Transverse colon (tissue), 3 donors: ENCODE measurements at regions not wholly inside any gene's neighbourhood (a gene's known extent, or its start where the extent isn't known, plus 50 kb on each side); places are given as distances from the start of the nearest gene placed in this dataset.

Source experiments
- CTCF ChIP-seq, 5 experiments: fragments of 200-600 bp in 3 of 5; fragments of 450-650 bp in 2 of 5; sonication (generic) in 3 of 5; IDR thresholded peaks; 1 replicate in 2 of 5; 2 replicates in 3 of 5; pipeline ENCODE4 v1.5.1; 2016 to 2017; ENCODE audit warnings: antibody characterized with exemption in 5 of 5, inconsistent platforms in 3 of 5, mild to moderate bottlenecking in 2 of 5, moderate library complexity in 1 of 5
- EP300 ChIP-seq: sonication (generic); formaldehyde crosslinking; IDR thresholded peaks from one replicate; pipeline ENCODE4 v1.6.1; 2017; ENCODE audit warnings: antibody characterized with exemption, low read depth
- POLR2A ChIP-seq: fragments of 450-650 bp; IDR thresholded peaks from one replicate; pipeline ENCODE4 v1.6.1; 2016; ENCODE audit warnings: antibody characterized with exemption, mild to moderate bottlenecking, moderate library complexity

GRCh38 chr4:14743172-14743571, 259.1 kb upstream of the CPEB2 start:
- TF ChIP-seq POLR2A (no peak), CTCF (IDR thresholded peaks at IDR 0.05) (no peak), EP300 (no peak)
